Hematopoietic multipotent progenitor cell treated with erythropoietin and hydrocortisone succinate and interleukin-3 and kit ligand, for 4 days (in vitro differentiated cells): ENCODE measurements at regions not wholly inside any gene's neighbourhood (a gene's known extent, or its start where the extent isn't known, plus 50 kb on each side); places are given as distances from the start of the nearest gene placed in this dataset.
"Not testable (repeated sequence)": the region's sequence is repeated elsewhere in the genome, so short reads cannot be mapped to it uniquely, and the experiment has no call there.

Source experiments
- DNase-seq: peaks from one replicate; pipeline ENCODE4 v3.0.0-alpha.2; 2015

DNA sequence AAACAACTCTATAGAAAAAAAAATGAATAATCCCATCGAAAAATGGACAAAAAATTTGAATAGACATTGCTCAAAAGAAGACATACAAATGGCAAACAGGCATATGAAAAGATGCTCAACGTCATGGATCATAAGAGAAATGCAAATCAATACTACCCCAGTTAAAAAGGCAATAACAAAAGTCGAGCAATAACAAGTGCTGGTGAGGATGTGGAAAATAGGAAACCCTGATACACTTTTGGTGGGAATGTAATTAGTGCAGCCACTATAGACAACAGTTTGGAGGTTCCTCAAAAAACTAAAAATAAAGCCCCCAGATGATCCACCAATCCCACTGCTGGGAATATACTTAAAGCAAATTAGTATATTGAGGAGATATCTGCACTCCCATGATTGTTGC lies 701.5 kb downstream of the NUP35 start:
- no peak for DNase-seq

DNA sequence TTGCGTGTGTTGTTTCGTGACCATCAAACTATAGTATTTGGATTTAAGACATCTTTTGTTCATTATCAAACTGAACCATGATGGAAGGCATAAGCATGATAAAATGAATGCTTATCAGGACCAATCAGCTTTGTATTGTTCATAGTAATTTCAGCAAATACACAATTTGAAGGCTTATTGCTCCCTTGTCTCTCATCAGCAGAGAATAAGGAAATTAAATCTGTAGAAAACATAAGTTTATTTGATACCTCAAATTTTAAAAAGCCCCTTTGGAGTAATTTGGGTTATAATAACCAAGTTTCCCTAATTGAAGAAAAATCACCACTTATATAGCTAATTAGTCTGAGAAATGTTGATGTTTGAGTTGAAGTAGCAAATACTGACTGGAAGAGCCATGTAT lies 705.7 kb downstream of the NUP35 start:
- DNase-seq: no peak

DNA sequence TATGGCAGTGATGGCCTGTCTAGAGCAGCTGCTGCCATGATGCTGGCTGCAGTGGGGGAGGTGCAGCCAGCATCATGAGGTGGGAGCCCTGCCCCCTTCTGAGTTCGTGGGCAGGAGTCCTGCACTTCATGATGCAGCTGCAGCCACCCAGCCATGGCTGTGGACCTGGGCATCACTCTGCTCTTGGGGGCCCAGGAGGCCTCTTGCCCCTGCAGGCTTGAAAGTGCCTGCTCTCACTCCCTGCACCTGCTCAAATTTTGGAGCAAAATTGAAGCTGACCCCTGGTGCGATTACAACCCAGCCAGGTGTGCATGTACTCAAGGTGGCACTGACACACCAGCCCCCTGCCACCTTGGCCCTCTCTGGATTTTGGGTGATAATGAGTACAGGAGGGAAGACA lies 712.9 kb downstream of the NUP35 start:
- DNase-seq: no peak

DNA sequence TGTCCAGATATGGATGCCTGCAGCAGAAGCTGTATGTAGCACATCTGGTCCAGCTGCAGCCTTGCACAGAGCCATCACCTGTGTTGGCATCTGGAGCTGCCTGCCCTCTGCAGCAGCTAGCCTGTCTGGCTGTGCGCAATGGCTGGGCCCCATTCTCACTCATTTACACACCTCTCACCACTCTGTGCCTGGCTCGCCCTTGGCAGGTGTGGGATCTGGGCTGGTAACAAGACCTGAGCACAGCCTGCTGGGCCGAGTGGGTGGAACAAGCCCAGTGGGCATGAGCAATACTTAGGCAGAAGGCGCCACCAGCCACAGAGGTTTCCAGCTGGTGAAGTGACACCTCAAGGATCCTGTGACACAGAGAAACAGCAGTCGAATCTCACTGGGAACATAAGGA lies 714.1 kb downstream of the NUP35 start:
- DNase-seq: no peak

DNA sequence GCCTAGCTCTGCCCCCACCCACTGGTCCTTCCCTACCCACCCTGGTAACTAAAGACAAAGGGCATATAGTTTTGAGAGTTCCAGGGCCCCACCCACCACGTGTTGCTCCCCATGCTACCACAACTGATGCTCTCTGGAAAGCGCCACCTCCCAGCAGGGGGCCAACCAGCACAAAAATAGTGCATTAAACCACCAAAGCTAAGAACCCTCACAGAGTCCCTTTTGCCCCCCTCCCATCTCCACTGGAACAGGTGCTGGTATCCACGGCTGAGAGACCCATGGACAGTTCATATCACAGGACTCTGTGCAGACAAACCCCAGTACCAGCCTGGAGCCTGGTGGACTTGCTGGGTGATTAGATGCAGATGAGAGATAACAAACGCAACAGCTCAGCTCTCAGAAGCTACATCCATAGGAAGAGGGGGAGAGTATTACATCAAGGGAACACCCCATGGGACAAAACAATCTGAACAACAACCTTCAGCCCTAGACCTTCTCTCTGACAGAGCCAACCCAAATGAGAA lies 715.9 kb downstream of the NUP35 start:
- DNase-seq: no peak

DNA sequence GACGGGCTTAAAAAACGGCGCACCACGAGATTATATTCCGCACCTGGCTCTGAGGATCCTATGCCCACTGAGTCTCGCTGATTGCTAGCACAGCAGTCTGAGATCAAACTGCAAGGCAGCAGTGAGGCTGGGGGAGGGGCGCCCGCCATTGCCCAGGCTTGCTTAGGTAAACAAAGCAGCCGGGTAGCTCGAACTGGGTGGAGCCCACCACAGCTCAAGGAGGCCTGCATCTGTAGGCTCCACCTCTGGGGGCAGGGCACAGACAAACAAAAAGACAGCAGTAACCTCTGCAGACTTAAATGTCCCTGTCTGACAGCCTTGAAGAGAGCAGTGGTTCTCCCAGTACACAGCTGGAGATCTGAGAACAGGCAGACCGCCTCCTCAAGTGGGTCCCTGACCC lies 725.6 kb downstream of the NUP35 start:
- not testable (repeated sequence) for DNase-seq

DNA sequence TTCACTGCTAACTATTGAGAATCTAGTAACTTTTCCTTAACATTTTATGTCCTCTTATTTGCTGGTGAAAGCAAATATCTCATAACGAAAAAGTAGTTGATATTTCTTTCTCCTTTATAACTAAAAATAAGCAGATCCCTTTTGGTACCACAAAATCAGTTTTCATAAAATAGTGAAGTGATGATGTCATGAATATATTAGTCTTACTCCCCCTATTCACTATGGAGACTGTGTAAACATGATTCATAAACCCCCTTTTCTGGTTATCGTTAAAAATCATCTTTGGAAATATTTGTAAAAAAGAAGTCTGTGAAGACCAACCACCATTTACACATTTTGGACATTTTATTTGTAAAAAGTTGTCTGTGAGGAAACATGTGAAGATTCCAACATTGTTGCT lies 734.9 kb downstream of the NUP35 start:
- no peak for DNase-seq

DNA sequence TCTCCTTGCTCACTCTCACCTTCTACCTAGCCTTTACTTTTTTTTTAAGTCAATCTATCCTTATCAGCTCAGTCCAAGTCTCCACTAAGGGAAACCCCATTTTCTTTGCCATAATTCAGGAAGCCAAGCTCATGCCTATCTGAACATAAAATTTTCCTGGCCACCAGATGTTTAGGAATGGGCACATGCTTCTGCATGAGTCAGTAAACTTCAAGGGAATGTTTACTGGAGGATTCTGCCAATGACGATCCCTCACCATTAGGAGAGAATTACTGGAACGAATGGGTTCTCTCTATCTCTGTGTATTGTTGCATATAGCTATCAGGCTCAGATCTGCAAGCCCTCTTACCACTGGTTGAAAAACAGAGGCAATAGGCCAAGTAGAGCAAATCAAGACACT lies 731.7 kb upstream of the ZNF804A start:
- DNase-seq: no peak

DNA sequence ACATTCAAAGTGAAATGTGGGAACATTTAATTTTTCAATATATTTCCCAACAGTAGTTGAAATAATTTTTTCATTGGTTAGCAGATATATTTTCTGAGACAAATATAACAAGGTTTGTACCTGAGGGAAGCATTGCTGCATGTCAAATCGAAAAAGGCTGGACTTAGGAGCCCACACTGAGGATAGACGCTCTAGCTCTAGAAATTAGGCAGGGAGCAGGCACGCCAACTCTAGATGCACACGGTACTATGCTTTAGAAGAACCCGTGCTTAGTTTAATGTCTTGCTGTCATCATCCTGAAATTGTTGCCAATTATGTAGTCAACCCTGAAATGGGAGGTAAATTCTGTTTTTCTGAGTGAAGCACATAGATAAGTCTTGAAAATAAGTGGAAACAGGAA lies 731.1 kb upstream of the ZNF804A start:
- DNase-seq: no peak

DNA sequence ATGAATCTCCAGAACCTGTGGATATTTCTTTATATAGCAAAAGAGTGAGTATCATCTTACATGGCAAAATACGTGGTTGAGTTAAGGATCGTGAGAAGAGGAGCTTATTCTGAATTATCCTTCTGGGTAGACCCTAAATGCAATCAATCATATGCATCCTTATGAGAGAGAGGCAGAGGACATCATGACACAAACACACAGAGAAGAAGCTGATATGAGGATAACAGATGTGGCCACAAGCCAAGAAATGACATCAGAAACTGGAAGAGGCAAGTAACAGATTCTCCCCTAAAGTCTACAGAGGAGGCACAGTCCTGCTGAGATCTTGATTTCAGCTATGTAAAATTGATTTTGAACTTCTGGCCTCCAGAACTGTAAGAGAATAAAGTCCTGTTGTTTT lies 730.2 kb upstream of the ZNF804A start:
- no peak for DNase-seq

DNA sequence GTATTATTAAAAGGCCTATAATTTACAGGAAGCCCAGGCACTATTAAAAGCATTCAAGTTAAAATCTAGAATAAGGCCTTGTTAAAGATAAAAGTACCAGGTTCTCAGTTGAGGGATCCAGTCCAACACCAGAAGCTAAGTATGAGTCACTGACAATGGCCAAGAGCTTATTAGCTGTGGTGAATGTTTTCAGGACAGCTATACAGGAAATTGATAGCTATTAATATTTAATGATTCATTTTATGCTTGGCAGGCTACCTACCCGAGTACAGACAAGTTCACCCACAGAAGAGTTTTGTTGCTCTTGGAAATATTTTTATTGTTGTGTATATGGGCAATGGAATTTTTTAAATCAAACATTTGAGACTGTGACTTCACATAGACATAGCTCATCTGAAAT lies 729.6 kb upstream of the ZNF804A start:
- DNase-seq: no peak

DNA sequence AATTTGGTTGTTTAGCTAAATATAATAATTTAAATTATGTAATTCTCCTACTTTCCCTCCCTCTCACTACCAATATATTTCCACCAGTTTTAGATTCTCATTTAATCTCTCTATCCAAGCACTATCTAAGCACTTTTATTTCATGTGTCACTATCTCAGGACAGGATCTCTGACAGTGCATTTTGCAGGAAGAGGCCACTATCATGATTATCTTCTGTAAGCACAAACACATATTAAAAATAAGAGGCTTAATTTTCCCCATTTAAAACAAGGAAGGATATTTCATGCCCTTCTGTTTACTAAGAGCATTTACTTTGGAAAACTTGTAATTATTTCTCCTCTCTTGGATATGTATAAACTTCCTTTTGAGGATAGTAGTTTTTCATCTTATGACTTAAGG lies 726.2 kb upstream of the ZNF804A start:
- no peak for DNase-seq

DNA sequence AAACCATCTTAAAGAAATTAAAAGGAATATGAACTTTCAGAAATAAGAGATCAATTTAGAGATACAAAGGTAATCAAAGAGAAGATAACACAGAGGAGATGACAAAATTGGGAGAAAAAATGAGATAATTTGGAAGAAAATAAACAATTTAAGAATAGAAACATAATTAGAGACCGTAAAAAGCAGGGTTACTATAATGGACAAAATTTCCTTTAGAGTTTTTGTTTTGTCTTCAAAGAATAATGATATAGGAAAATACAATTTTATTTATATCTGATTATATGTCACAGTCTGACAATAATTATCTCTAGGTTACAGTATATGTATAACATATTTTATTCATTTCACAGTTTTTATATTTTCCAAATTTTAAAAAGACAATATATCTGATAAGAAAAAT lies 716.4 kb upstream of the ZNF804A start:
- no peak for DNase-seq

DNA sequence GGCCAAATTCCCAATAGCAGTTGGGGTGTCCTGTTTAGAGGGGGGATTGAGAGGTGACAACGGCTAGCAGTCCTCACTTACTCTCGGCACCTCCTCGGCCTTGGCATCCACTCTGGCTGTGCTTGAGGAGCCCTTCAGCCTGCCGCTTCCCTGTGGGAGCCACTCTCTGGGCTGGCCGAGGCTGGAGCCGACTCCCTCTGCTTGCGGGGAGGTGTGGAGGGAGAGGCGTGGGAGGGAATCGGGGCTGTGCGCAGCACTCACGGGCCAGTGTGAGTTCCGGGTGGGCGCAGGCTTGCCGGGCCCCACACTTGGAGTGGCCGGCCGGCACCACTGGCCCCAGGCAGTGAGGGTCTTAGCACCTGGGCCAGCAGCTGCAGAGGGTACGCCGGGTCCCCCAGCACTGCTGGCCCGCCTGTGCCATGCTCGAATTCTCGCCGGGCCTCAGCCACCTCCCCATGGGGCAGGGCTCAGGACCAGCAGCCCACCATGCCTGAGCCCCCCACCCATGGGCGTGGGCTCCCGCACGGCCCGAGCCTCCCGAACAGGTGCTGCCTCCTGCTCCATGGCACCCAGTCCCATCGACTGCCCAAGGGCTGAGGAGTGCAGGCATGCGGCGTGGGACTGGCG lies 705.9 kb upstream of the ZNF804A start:
- no peak for DNase-seq

DNA sequence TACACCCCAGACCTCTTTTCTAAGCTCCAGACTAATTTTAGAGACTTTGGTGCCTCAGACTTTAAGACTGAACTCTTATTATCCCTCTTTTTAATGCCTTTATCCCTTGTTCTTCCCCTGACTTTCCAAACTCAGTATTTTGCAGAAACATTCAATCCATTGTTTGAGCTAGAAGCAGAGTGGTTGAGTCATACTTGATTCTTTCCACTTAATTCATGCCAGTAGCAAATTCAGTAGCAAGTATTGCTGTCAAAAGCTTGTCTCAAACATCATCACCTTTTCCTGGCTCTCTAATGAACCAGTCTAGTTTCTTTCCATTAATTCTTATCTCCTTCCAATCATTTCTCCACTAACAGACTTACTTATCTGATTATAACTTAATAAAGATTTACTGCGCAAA lies 699.7 kb upstream of the ZNF804A start:
- no peak for DNase-seq

DNA sequence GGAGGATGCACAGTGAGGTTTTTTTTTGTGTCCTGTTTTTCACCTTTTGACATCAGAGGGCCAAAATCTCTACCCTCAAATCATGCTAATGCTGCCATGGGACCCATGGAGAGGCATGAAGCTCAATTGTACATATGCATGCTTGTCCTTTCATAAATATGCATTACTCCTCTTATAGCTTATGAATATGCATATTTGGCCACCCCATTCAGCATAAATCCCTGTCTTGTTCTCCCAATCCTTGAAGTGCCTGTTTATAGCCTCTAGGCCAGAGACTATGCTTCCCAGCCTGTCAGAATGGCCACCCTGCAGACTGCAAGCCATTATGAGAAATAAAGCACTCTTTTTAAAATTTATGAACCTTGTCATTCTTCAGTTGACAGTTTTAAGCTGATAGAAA lies 696.4 kb upstream of the ZNF804A start:
- no peak for DNase-seq

DNA sequence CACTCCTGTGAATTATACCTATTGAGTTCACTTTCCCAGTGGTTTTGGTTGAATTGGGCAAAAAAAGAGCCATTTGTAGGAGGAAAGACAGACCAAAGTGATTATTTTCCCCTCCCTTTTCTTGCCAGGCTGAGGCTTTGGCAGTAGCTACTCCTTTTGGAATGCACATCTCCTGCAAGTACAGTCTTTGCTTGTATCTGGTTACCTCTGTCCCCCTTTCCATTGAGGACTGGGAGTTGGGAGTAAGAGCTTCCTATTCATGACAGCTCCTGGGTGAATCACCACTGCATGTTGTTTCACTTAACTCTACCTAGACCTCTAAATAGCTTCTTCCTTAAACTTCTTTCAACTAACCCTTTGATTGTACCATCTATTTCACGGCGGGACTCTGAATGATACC lies 695.3 kb upstream of the ZNF804A start:
- DNase-seq: no peak

DNA sequence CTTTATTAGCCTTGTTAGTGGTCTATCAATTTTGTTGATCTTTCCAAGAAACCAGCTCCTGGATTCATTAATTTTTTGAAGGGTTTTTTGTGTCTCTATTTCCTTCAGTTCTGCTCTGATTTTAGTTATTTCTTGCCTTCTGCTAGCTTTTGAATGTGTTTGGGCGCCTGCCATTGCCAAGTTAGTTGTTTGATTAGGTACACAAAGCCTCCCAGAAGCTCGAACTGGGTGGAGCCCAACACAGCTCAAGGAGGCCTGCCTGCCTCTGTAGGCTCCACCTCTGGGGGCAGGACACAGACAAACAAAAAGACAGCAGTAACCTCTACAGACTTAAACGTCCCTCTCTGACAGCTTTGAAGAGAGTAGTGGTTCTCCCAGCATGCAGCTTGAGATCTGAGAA lies 682.3 kb upstream of the ZNF804A start:
- not testable (repeated sequence) for DNase-seq

DNA sequence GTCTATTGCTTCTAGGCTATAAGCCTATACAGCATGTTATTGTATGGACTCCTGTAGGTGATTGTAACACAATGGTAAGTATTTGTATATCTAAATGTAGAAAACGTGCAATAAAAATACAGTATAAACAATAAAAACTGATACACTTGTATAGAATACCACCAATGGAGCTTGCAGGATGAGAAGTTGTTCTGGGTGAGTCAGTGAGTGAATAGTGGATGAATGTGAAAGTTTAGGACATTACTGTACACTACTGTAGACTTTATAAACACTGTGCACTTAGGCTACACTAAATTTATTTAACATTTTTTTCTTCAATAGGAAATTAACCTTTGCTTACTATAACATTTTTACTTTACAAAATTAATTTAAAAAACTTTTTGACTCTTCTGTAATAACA lies 679.2 kb upstream of the ZNF804A start:
- DNase-seq: no peak

DNA sequence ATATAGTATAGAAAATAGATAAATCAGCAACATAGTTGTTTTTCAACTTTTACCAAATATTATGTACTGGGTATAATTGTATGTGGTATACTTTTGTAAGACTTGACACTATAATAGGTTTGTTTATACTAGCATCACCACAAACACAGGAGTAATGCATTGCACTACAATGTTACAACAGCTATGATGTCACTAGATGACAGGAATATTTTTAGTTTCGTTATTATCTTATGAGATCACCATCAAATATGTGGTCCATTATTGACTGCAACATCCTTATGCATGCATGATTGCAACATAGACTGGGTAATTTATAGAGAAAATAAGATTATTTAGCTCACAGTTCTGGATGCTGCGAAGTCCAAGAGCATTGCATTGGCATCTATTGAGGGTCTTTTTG lies 678.4 kb upstream of the ZNF804A start:
- no peak for DNase-seq

DNA sequence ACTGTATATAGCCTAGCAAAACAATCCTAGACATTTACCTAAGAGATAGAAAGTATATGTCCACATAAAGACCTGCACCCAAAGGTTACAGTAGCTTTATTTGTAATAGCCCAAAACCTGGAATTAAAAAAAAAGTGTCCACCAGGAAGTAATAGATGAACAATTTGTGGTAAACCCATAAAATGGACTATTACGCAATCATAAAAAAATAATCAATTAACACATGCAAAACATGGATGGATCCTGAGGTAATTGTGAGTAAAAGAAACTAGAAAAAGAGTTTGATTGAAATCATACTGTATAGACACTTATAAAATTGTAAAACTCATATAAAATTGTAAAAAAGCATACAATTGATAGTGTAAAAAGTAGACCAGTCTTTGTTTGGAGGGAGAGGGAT lies 673.0 kb upstream of the ZNF804A start:
- no peak for DNase-seq

DNA sequence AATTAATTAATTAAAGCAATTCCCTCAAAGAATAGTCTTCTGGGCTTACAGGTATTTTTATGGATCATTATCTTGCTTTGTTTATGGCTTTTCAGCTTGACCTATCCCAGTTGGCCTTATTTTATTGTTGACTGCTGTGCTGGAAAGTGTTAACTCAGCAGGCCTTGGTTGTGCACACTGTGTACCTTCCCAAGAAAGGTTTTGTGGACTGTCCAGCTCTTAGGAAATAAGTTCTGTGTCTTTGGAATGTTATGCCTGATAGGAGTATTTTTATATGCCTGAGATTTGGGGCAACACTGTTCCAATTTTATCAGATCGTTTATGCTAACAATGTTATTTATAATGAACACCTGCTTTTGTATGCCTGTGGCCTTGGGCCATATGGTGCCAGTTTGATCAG lies 671.9 kb upstream of the ZNF804A start:
- no peak for DNase-seq

DNA sequence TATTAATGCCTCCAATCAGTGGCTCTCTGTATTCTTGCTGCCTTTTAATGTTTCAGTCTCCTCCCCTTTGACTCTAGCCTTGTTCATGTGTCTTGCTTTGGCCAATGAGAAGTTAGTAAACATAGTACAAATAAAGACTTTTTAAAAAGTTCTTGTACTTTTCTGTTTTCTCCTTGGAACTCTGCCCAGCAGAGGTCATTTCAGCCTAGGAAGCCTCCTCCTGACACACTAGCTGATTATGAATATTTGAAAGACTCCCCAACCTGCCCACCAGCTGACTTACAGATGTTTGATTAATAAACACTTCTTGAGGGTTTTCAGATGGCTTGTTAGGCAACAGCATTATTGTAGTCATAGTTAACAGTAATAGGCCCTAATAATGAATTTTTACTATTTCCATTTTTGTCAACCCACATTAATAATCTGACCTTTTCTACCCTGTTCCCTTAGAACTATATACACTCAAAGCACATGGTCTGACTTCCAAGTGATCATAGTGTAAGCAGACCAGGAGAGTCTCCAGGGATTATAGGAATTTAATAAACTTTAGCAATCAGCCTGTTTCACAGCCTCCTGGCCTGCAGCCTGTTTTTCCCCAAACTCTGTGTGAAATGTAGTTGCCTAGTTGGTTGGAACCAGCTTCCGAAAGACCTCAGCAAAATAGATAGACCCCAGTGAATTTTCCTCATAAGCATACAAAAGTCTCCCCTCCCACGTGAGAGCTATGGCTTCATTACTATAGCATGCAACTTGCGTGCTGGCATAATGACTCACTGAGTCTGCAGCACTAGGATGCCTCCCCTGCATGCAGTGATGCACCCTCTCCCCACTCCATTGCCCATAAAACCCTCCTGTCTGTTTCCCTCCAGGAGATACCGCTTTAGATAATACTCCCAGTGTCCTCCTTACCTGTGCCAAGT lies 670.7 kb upstream of the ZNF804A start:
- no peak for DNase-seq

DNA sequence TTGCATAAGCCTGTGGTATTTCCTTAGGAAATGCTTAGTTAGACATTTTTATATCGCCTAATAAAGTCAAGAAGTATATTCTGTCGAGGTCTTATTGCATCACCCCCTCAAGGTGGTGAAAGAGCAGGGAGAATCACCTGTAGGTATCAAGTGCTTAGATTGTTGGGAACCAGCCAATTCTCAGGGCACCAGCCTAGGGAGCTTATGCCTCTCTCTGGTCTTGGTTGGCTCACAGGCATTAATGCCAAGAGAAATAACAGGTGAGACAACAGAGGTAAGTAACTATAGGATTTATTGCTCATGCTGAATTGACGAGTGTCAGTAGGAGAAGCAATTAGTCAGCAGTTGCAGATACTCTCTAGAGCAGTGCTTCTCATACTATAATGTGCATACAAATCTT lies 663.3 kb upstream of the ZNF804A start:
- DNase-seq: no peak

DNA sequence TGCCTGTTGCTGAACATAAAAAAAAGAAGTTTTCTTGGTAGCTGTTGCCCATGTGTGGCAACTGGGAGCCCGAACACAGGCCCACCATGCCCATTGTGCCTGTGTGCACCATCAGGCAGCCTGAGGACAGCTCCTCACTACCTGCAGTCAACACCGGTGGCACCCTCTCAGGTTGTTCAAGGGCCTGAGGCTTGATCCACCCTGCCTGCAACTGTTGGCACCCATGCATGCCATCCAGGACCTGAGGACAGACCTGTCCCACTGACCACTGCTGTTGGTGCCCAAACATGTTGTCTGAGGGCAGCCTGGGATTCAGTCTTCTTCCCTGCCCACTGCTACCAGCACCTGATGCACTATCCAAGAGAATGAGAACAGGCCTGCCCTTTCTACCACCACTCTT lies 661.1 kb upstream of the ZNF804A start:
- DNase-seq: no peak
